ENCODE measurements at regions not wholly inside any gene's neighbourhood (a gene's known extent, or its start where the extent isn't known, plus 50 kb on each side); places are given as distances from the start of the nearest gene placed in this dataset.

GRCh38 chr5:145495741-145496140 lies 339.4 kb downstream of the PRELID2 start:
- peak; percentile 49 for DNase-seq (ENCODE audit: low read depth, low spot score)
- dilution Hi-C loops (cut with MboI; ENCODE audit: extremely low pct_ligation_motif_present, low sequenced_read_pairs), result no loop called here
- peak; percentile 88 for FAIRE-seq
- no peaks in the 10 kb centered on the region for H4K20me1 ChIP-seq (ENCODE audit: control insufficient read depth, extremely low read depth, insufficient read depth, low read length)
- no peak overlapping the region for H3K4me2 ChIP-seq (ENCODE audit: control insufficient read depth, extremely low read depth, insufficient read depth, low read depth, low read length)
- H2AFZ ChIP-seq (ENCODE audit: control insufficient read depth, low read length), result no peak overlapping the region
- no peaks in the 10 kb centered on the region for H3K27me3 ChIP-seq (ENCODE audit: control insufficient read depth, extremely low read depth, insufficient read depth, low read length)
- no peaks in the 10 kb centered on the region for H3K79me2 ChIP-seq (ENCODE audit: control insufficient read depth, insufficient read depth, low read length)
- no peak overlapping the region for H3K27ac ChIP-seq (ENCODE audit: control insufficient read depth, insufficient read depth, low read length)
- no peak overlapping the region for H3K4me3 ChIP-seq (ENCODE audit: control insufficient read depth in 2 of 3, extremely low read depth in 1 of 3, insufficient read depth in 2 of 3, low read depth in 1 of 3, low read length in 3 of 3)
- H3K9me1 ChIP-seq (ENCODE audit: control insufficient read depth, extremely low read depth, insufficient read depth, low read length), result no peaks in the 10 kb centered on the region
- H3K9ac ChIP-seq (ENCODE audit: control insufficient read depth, extremely low read depth, insufficient read depth, low read length), result no peak overlapping the region
- peaks cover 8% of the 10 kb centered on the region for H3K4me1 ChIP-seq (ENCODE audit: control insufficient read depth, extremely low read depth, insufficient read depth, low read length)
- no peaks in the 10 kb centered on the region for H3K36me3 ChIP-seq (ENCODE audit: control insufficient read depth in 2 of 2, extremely low read depth in 1 of 2, insufficient read depth in 2 of 2, low read length in 2 of 2)
- H3K9me3 ChIP-seq (ENCODE audit: control insufficient read depth, low read depth, low read length), result no peaks in the 10 kb centered on the region
- TF ChIP-seq EZH2 (IDR thresholded peaks at IDR 0.05; ENCODE audit: low read length) (no peak), CTCF (optimal IDR thresholded peaks at IDR 0.05 in 1 of 3, IDR thresholded peaks at IDR 0.05 in 1 of 3, conservative IDR thresholded peaks at IDR 0.05 in 1 of 3; ENCODE audit: extremely low read depth in 1 of 3, insufficient read depth in 2 of 3, low read length in 3 of 3) (no peak)

GRCh38 chr5:145495196-145495595 lies 339.9 kb downstream of the PRELID2 start:
- DNase-seq (ENCODE audit: low read depth, low spot score) (no peak), FAIRE-seq (peak; percentile 75)
- Histone ChIP-seq H3K4me2 (ENCODE audit: control insufficient read depth, extremely low read depth, insufficient read depth, low read depth, low read length) (no peak overlapping the region), H4K20me1 (ENCODE audit: control insufficient read depth, extremely low read depth, insufficient read depth, low read length) (no peaks in the 10 kb centered on the region), H2AFZ (ENCODE audit: control insufficient read depth, low read length) (no peak overlapping the region), H3K27ac (ENCODE audit: control insufficient read depth, insufficient read depth, low read length) (no peak overlapping the region), H3K4me1 (ENCODE audit: control insufficient read depth, extremely low read depth, insufficient read depth, low read length) (peaks cover 8% of the 10 kb centered on the region), H3K9ac (ENCODE audit: control insufficient read depth, extremely low read depth, insufficient read depth, low read length) (no peak overlapping the region), H3K9me1 (ENCODE audit: control insufficient read depth, extremely low read depth, insufficient read depth, low read length) (no peaks in the 10 kb centered on the region), H3K79me2 (ENCODE audit: control insufficient read depth, insufficient read depth, low read length) (no peaks in the 10 kb centered on the region), H3K4me3 (ENCODE audit: control insufficient read depth in 2 of 3, extremely low read depth in 1 of 3, insufficient read depth in 2 of 3, low read depth in 1 of 3, low read length in 3 of 3) (no peak overlapping the region), H3K36me3 (ENCODE audit: control insufficient read depth in 2 of 2, extremely low read depth in 1 of 2, insufficient read depth in 2 of 2, low read length in 2 of 2) (no peaks in the 10 kb centered on the region), H3K27me3 (ENCODE audit: control insufficient read depth, extremely low read depth, insufficient read depth, low read length) (no peaks in the 10 kb centered on the region), H3K9me3 (ENCODE audit: control insufficient read depth, low read depth, low read length) (no peaks in the 10 kb centered on the region)
- dilution Hi-C loops (cut with MboI; ENCODE audit: extremely low pct_ligation_motif_present, low sequenced_read_pairs), result no loop called here
- TF ChIP-seq CTCF (optimal IDR thresholded peaks at IDR 0.05 in 1 of 3, IDR thresholded peaks at IDR 0.05 in 1 of 3, conservative IDR thresholded peaks at IDR 0.05 in 1 of 3; ENCODE audit: extremely low read depth in 1 of 3, insufficient read depth in 2 of 3, low read length in 3 of 3) (no peak), EZH2 (IDR thresholded peaks at IDR 0.05; ENCODE audit: low read length) (no peak)

All from keratinocyte (primary cell).